ENCODE measurements at regions not wholly inside any gene's neighbourhood (a gene's known extent, or its start where the extent isn't known, plus 50 kb on each side); places are given as distances from the start of the nearest gene placed in this dataset.

DNA sequence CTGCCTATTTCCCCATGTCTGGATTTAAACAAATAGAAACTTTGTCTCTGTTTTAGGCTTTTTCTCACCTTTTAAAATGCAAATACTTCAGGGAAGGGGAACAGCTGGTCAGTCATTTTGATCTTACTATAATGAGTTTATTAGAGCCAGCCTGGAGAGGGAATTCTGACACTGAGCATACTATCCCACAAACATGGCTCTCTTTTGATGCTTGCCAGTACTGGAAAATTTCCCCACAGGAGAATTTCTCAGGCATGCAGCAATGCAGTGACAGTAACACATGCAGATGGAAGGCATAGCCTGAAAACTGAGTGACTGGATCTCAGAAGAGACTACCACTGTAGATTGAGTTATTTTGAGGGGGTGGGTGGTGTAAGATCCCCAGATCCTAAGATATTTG lies 974.3 kb upstream of the CELF4 start:
- Histone ChIP-seq H3K36me3 (no peaks in the 10 kb centered on the region), H3K27ac (no peak overlapping the region), H3K27me3 (no peaks in the 10 kb centered on the region), H3K9me3 (peaks cover 0 to 11% (median 0%) of the 10 kb centered on the region in 4 donors), H3K4me3 (no peak overlapping the region), H3K4me1 (no peaks in the 10 kb centered on the region)
- DNase-seq: no peak
- TF ChIP-seq, protein P1, sequence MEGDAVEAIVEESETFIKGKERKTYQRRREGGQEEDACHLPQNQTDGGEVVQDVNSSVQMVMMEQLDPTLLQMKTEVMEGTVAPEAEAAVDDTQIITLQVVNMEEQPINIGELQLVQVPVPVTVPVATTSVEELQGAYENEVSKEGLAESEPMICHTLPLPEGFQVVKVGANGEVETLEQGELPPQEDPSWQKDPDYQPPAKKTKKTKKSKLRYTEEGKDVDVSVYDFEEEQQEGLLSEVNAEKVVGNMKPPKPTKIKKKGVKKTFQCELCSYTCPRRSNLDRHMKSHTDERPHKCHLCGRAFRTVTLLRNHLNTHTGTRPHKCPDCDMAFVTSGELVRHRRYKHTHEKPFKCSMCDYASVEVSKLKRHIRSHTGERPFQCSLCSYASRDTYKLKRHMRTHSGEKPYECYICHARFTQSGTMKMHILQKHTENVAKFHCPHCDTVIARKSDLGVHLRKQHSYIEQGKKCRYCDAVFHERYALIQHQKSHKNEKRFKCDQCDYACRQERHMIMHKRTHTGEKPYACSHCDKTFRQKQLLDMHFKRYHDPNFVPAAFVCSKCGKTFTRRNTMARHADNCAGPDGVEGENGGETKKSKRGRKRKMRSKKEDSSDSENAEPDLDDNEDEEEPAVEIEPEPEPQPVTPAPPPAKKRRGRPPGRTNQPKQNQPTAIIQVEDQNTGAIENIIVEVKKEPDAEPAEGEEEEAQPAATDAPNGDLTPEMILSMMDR (IDR thresholded peaks at IDR 0.05): no peak
- no peak for TF ChIP-seq POLR2A (IDR thresholded peaks at IDR 0.05)
- no peak for TF ChIP-seq POLR2AphosphoS5 (IDR thresholded peaks at IDR 0.05)
- TF ChIP-seq EP300 (IDR thresholded peaks at IDR 0.05): no peak
- intact Hi-C loops (cut with DNase I): no loop called here

DNA sequence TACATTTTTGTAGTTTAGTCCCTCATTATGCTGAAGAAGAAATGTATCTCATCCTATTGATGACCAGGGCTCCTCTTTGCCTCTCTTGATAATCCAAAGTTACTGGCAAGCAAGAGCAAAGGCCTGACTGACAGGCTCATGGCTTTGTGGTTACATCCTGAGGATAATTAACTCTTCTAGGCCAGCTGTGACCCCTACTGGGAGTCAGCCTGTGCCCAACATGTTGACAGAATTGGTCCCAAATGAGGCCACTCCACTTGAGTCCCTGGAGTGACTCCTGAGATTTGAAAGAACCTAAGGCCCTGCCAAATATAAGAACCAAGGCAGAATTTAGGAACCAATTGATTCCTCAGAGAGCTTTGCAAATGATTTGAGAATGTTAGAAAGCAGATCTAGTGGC lies 973.8 kb upstream of the CELF4 start:
- Histone ChIP-seq H3K36me3 (no peaks in the 10 kb centered on the region), H3K27ac (no peak overlapping the region), H3K9me3 (peaks cover 0 to 11% (median 0%) of the 10 kb centered on the region in 4 donors), H3K27me3 (no peaks in the 10 kb centered on the region), H3K4me3 (no peak overlapping the region), H3K4me1 (no peaks in the 10 kb centered on the region)
- no peak for DNase-seq
- no peak for TF ChIP-seq POLR2AphosphoS5 (IDR thresholded peaks at IDR 0.05)
- no peak for TF ChIP-seq POLR2A (IDR thresholded peaks at IDR 0.05)
- TF ChIP-seq, protein P1 (IDR thresholded peaks at IDR 0.05): no peak
- TF ChIP-seq EP300 (IDR thresholded peaks at IDR 0.05): no peak
- intact Hi-C loops (cut with DNase I): no loop called here

DNA sequence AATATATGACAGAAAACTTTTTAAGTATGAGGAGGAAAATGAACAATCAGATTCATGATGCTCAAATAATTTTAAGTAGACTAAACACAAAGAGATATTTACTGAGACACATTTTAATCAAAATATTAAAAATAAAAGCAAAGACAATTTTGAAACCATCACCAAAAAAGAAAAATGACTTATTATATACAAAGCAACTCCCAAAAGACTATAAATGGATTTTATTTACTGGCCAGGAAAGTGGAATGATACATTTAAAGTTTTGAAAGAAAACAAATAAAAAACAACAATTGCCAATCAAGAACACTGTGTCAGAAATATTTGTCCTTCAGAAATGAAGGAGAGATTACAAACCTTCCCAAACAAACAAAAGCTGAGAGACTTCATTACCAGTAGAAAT lies 968.5 kb upstream of the CELF4 start:
- no peaks in the 10 kb centered on the region for H3K36me3 ChIP-seq

DNA sequence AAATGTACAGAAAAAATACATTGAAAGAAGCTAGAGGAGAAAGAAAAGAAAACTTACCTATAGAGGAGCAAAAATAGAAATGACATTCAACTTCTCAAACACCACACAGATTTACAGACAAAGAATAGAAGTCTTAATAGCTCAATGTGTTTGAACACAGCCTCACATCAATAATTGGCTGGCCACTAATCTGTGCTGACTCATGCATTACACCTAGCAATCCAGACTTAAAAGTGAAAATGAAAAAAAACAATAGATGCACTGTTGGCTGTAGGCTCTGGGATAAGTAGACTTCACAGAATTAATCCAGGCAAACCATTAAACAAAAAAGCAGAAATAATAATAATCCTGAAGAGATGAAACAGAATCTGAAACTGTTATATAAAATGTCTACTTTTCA lies 961.3 kb upstream of the CELF4 start:
- no peaks in the 10 kb centered on the region for H3K4me1 ChIP-seq
- no peak overlapping the region for H3K27ac ChIP-seq
- no peaks in the 10 kb centered on the region for H3K36me3 ChIP-seq
- no peak overlapping the region for H3K4me3 ChIP-seq
- TF ChIP-seq POLR2AphosphoS5 (IDR thresholded peaks at IDR 0.05) (no peak), EP300 (IDR thresholded peaks at IDR 0.05) (no peak), POLR2A (IDR thresholded peaks at IDR 0.05) (no peak)
- TF ChIP-seq, protein P1 (IDR thresholded peaks at IDR 0.05): no peak
- H3K27me3 ChIP-seq: no peaks in the 10 kb centered on the region
- intact Hi-C loops (cut with DNase I): no loop called here
- no peaks in the 10 kb centered on the region for H3K9me3 ChIP-seq
- DNase-seq: no peak

More for the DNA sequence above, 968.5 kb upstream of the CELF4 start:
- Histone ChIP-seq H3K4me1 (no peaks in the 10 kb centered on the region), H3K4me3 (no peak overlapping the region), H3K9me3 (peaks cover 0 to 6% (median 6%) of the 10 kb centered on the region in 4 donors), H3K27ac (no peak overlapping the region), H3K27me3 (no peaks in the 10 kb centered on the region)
- intact Hi-C loops (cut with DNase I): no loop called here
- DNase-seq: no peak
- TF ChIP-seq POLR2AphosphoS5 (IDR thresholded peaks at IDR 0.05) (no peak), POLR2A (IDR thresholded peaks at IDR 0.05) (no peak), EP300 (IDR thresholded peaks at IDR 0.05) (no peak)
- TF ChIP-seq, protein P1 (IDR thresholded peaks at IDR 0.05): no peak

DNA sequence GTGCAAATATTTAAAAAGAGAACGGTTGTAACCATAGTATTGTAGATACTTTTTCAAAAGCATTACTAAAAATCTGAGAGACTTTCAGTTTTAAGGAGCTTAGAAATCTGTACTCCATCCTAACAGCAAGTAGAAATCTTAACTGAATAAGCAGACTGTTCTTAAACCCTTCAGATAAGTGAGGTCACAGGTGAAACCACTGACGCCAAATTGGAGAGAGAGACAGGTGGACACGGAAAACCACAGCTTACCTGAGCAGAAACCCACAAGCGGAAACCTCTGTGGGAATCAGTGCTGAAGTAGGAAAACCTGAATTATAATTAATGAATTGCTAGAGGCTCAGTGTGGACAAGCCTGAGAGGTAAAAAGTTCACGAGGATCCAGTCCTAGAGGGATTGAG lies 959.4 kb upstream of the CELF4 start:
- DNase-seq: no peak
- H3K27me3 ChIP-seq: no peaks in the 10 kb centered on the region
- no peaks in the 10 kb centered on the region for H3K9me3 ChIP-seq
- H3K4me1 ChIP-seq: peaks cover 0 to 7% (median 0%) of the 10 kb centered on the region in 4 donors
- intact Hi-C loops (cut with DNase I): no loop called here
- no peak overlapping the region for H3K4me3 ChIP-seq
- WGBS, 2 donors: 65 to 69% methylated on average over 5 of the region's 5 CpGs
- TF ChIP-seq POLR2AphosphoS5 (IDR thresholded peaks at IDR 0.05) (no peak), POLR2A (IDR thresholded peaks at IDR 0.05) (no peak), EP300 (IDR thresholded peaks at IDR 0.05) (no peak)
- TF ChIP-seq, protein P1 (IDR thresholded peaks at IDR 0.05): no peak
- no peak overlapping the region for H3K27ac ChIP-seq
- H3K36me3 ChIP-seq: no peaks in the 10 kb centered on the region

Data from sigmoid colon (tissue), 6 donors.